ENCODE measurements at regions not wholly inside any gene's neighbourhood (a gene's known extent, or its start where the extent isn't known, plus 50 kb on each side); places are given as distances from the start of the nearest gene placed in this dataset.

- in situ Hi-C loops (cut with MboI) (no loop called here), intact Hi-C loops (cut with micrococcal nuclease; ENCODE audit: unreplicated experiment) (no loop called here)
- H3K9me3 ChIP-seq (replicated peaks; ENCODE audit: control insufficient read depth, insufficient read depth, low read length) = no peaks in the 10 kb centered on the region
- ATAC-seq (peak; percentile 87), DNase-seq (ENCODE audit: low read depth, low spot score) (no peak), FAIRE-seq (no peak)
- H3K36me3 ChIP-seq (ENCODE audit: control insufficient read depth in 2 of 2, insufficient read depth in 2 of 2, low read length in 1 of 2) = no peaks in the 10 kb centered on the region
- H3K79me2 ChIP-seq (ENCODE audit: control insufficient read depth, insufficient read depth, low read length) = no peaks in the 10 kb centered on the region
- no peak overlapping the region for H3K4me3 ChIP-seq
- SMC1A ChIA-PET (ENCODE audit: uncharacterized antibody, unreplicated experiment) = no interaction called here
- no peak overlapping the region for H2AFZ ChIP-seq (ENCODE audit: control insufficient read depth, low read depth, low read length)
- no TSS peak for BruUV-seq (replicated peaks)
- POLR2A ChIA-PET = no interaction called here
- no peaks in the 10 kb centered on the region for H4K20me1 ChIP-seq (ENCODE audit: control insufficient read depth, insufficient read depth)
- no peaks in the 10 kb centered on the region for H3K4me1 ChIP-seq (ENCODE audit: control insufficient read depth, insufficient read depth, low read length)
- no peak overlapping the region for H3K9ac ChIP-seq (ENCODE audit: control insufficient read depth, insufficient read depth, low read length)
- no peaks in the 10 kb centered on the region for H3K27me3 ChIP-seq (replicated peaks in 1 of 2; ENCODE audit: control insufficient read depth in 2 of 2, insufficient read depth in 2 of 2, low read length in 1 of 2)
- no peak overlapping the region for H3K27ac ChIP-seq (ENCODE audit: control insufficient read depth, insufficient read depth)
- CTCF ChIA-PET = no interaction called here
- H3K4me2 ChIP-seq (ENCODE audit: control insufficient read depth, insufficient read depth) = no peak overlapping the region
- WGBS (ENCODE audit: insufficient coverage, insufficient replicate concordance, low lambda C conversion rate, missing lambda C conversion rate) = 0% methylated on average over 2 of the region's 2 CpGs
- RAD21 ChIA-PET (ENCODE audit: unreplicated experiment) = no interaction called here
- TF ChIP-seq RAD51 (IDR thresholded peaks at IDR 0.05) (no peak), MYC (IDR thresholded peaks at IDR 0.05; ENCODE audit: insufficient read depth, insufficient read length, insufficient replicate concordance, low read length, severe bottlenecking) (no peak), ESRRA (IDR thresholded peaks at IDR 0.05; ENCODE audit: low read length) (no peak), SPI1 (IDR thresholded peaks at IDR 0.05; ENCODE audit: borderline replicate concordance, insufficient read depth, low read depth, low read length) (0 out of 2 replicates have a peak, but pooled peaks have one; percentile 30)
Observed at GRCh38 chr6:103895136-103895535, 964.6 kb downstream of the HACE1 start.

- H3K9me3 ChIP-seq (replicated peaks; ENCODE audit: control insufficient read depth, insufficient read depth, low read length) = no peaks in the 10 kb centered on the region
- no peak overlapping the region for H3K4me2 ChIP-seq (ENCODE audit: control insufficient read depth, insufficient read depth)
- in situ Hi-C loops (cut with MboI) = no loop called here
- H3K79me2 ChIP-seq (ENCODE audit: control insufficient read depth, insufficient read depth, low read length) = no peaks in the 10 kb centered on the region
- 35% methylated on average over 2 of the region's 2 CpGs for WGBS (ENCODE audit: insufficient coverage, insufficient replicate concordance, low lambda C conversion rate, missing lambda C conversion rate)
- H3K27ac ChIP-seq (ENCODE audit: control insufficient read depth, insufficient read depth) = no peak overlapping the region
- no peak; the same call in 2 of the 3 replicates for ATAC-seq
- CTCF ChIA-PET = interaction anchor here (1.5 kb wide), 1 partner anchor 19 kb away, joined by 3 read pairs; no protein-coding TSS in a partner anchor
- BruUV-seq (replicated peaks) = no TSS peak
- no peaks in the 10 kb centered on the region for H3K27me3 ChIP-seq (replicated peaks in 1 of 2; ENCODE audit: control insufficient read depth in 2 of 2, insufficient read depth in 2 of 2, low read length in 1 of 2)
- no peak for DNase-seq (ENCODE audit: low read depth, low spot score)
- POLR2A ChIA-PET = no interaction called here
- H2AFZ ChIP-seq (ENCODE audit: control insufficient read depth, low read depth, low read length) = no peak overlapping the region
- H3K4me3 ChIP-seq = no peak overlapping the region
- no peaks in the 10 kb centered on the region for H3K4me1 ChIP-seq (ENCODE audit: control insufficient read depth, insufficient read depth, low read length)
- no peak for FAIRE-seq
- SMC1A ChIA-PET (ENCODE audit: uncharacterized antibody, unreplicated experiment) = no interaction called here
- intact Hi-C loops (cut with micrococcal nuclease; ENCODE audit: unreplicated experiment) = no loop called here
- H4K20me1 ChIP-seq (ENCODE audit: control insufficient read depth, insufficient read depth) = no peaks in the 10 kb centered on the region
- no peak overlapping the region for H3K9ac ChIP-seq (ENCODE audit: control insufficient read depth, insufficient read depth, low read length)
- RAD21 ChIA-PET (ENCODE audit: unreplicated experiment) = no interaction called here
- no peaks in the 10 kb centered on the region for H3K36me3 ChIP-seq (ENCODE audit: control insufficient read depth in 2 of 2, insufficient read depth in 2 of 2, low read length in 1 of 2)
- TF ChIP-seq E2F4 (IDR thresholded peaks at IDR 0.05; ENCODE audit: low read depth, low read length) = no peak
- no peak for TF ChIP-seq NFYB (IDR thresholded peaks at IDR 0.05; ENCODE audit: insufficient read depth, low read depth, low read length)
- no peak for TF ChIP-seq MLLT1 (IDR thresholded peaks at IDR 0.05)
- no peak for TF ChIP-seq ZZZ3 (IDR thresholded peaks at IDR 0.05; ENCODE audit: control insufficient read depth, insufficient read length, low read depth)
- TF ChIP-seq BMI1 (IDR thresholded peaks at IDR 0.05; ENCODE audit: borderline replicate concordance) = no peak
- TF ChIP-seq SRF (IDR thresholded peaks at IDR 0.05; ENCODE audit: low read depth in 2 of 2, low read length in 2 of 2) = no peak
- TF ChIP-seq BRCA1 (IDR thresholded peaks at IDR 0.05; ENCODE audit: low read depth, low read length) = no peak
- TF ChIP-seq STAT1 (conservative IDR thresholded peaks at IDR 0.05) = no peak
- TF ChIP-seq NBN (IDR thresholded peaks at IDR 0.05) = no peak
- TF ChIP-seq ATF3 (IDR thresholded peaks at IDR 0.05; ENCODE audit: borderline replicate concordance, extremely low read depth, low read depth, low read length) = no peak
- no peak for TF ChIP-seq IRF5 (IDR thresholded peaks at IDR 0.05; ENCODE audit: borderline replicate concordance)
Observed at GRCh38 chr6:103893141-103893581, 966.6 kb downstream of the HACE1 start.
